SH-SY5Y (cell line): ENCODE measurements at regions not wholly inside any gene's neighbourhood (a gene's known extent, or its start where the extent isn't known, plus 50 kb on each side); places are given as distances from the start of the nearest gene placed in this dataset.

Experiments
- GATA2 ChIP-seq: IDR thresholded peaks from 2 replicates; pipeline ENCODE4 v1.6.1; 2011; ENCODE audit warnings: mild to moderate bottlenecking, low read depth, low read length
- GATA3 ChIP-seq: IDR thresholded peaks from 2 replicates; pipeline ENCODE4 v1.6.1; 2011; ENCODE audit warnings: low read depth, mild to moderate bottlenecking, low read length, moderate library complexity

- TF ChIP-seq GATA2 (no peak), GATA3 (no peak)
These were observed 142.0 kb downstream of the TMEM30B start for GRCh38 chr14:61139006-61139599.
